HCT116 (cell line): ENCODE measurements at regions not wholly inside any gene's neighbourhood (a gene's known extent, or its start where the extent isn't known, plus 50 kb on each side); places are given as distances from the start of the nearest gene placed in this dataset.

Experiments used
- ATAC-seq: fragments of 200-7000 bp; cut with Tn5 transposase; 2 replicates; pipeline ENCODE4 v1.9.1; 2020; ENCODE audit warnings: mild to moderate bottlenecking, moderate library complexity
- BruUV-seq: library from RNA; stranded (reverse); fragments of 400-500 nt; replicated peaks from 2 replicates; lab custom pipeline; 2021; lab: Mats Ljungman, UMichigan
- CTCF ChIA-PET: fragments of 300-600 bp; sonication (Branson Sonifier 250); formaldehyde crosslinking; loops from one replicate; lab custom pipeline; 2021; ENCODE audit warnings: antibody characterized with exemption; lab: Charles Lee
- POLR2A ChIA-PET: fragments of 300-600, 350-600 bp; sonication (Branson Sonifier 250); formaldehyde crosslinking; loops from one replicate; lab custom pipeline; 2021; ENCODE audit warnings: antibody characterized with exemption; lab: Charles Lee
- RAD21 ChIA-PET, 2 experiments: fragments of 300-600 bp; sonication (Branson Sonifier 250); formaldehyde crosslinking; loops; one replicate each; lab custom pipeline; 2023; ENCODE audit warnings: low total read pairs in 2 of 2; ENCODE audit not compliant: uncharacterized antibody in 2 of 2, unreplicated experiment in 2 of 2, low non-redundant PET in 1 of 2; lab: Charles Lee
- DNase-seq: peaks from one replicate; pipeline ENCODE4 v3.0.0-alpha.2; 2010; ENCODE audit warnings: low read depth, low spot score
- H2AFZ ChIP-seq: fragments of 200-600 bp; shearing (Covaris generic), sonication (generic); 2 replicates; pipeline ENCODE4 v1.6.1; 2017; ENCODE audit warnings: low read depth, mixed run types, mixed read lengths, antibody characterized with exemption, low read length; ENCODE audit not compliant: poor library complexity, severe bottlenecking
- H3K27ac ChIP-seq: 2 replicates; pipeline ENCODE4 v1.5.1; 2012; ENCODE audit warnings: low read depth, low read length
- H3K27me3 ChIP-seq: fragments of 200-600 bp; sonication (generic); 2 replicates; pipeline ENCODE4 v1.6.1; 2016; ENCODE audit warnings: mixed run types, low read length, mixed read lengths; ENCODE audit not compliant: insufficient read depth
- H3K36me3 ChIP-seq, 2 experiments: fragments of 200-500 bp in 1 of 2; fragments of 200-600 bp in 1 of 2; sonication (Bioruptor generic) in 1 of 2; sonication (generic) in 1 of 2; 2 replicates each; pipeline versions ENCODE4 v1.5.1 to v1.6.1; 2014 to 2016; ENCODE audit warnings: low read length in 2 of 2, inconsistent platforms in 1 of 2, mixed read lengths in 1 of 2, mixed run types in 1 of 2; ENCODE audit not compliant: insufficient read depth in 2 of 2, control insufficient read depth in 1 of 2
- H3K4me1 ChIP-seq, 2 experiments: fragments of 200-600 bp in 1 of 2; sonication (generic) in 1 of 2; 2 replicates each; pipeline versions ENCODE4 v1.5.1 to v1.6.1; 2012 to 2017; ENCODE audit warnings: low read length in 2 of 2, inconsistent platforms in 1 of 2, mild to moderate bottlenecking in 1 of 2, mixed read lengths in 1 of 2, mixed run types in 1 of 2, moderate library complexity in 1 of 2; ENCODE audit not compliant: insufficient read depth in 2 of 2, control insufficient read depth in 1 of 2
- H3K4me2 ChIP-seq: fragments of 200-600 bp; sonication (generic); 2 replicates; pipeline ENCODE4 v1.6.1; 2017; ENCODE audit warnings: mixed run types, low read length, mixed read lengths
- H3K4me3 ChIP-seq, 2 experiments: fragments of 200-600 bp in 1 of 2; sonication (generic) in 1 of 2; replicated peaks in 1 of 2; 2 replicates each; pipeline ENCODE4 v1.5.1; 2011 to 2016; ENCODE audit warnings: low read length in 2 of 2, control low read depth in 1 of 2, low read depth in 1 of 2, mild to moderate bottlenecking in 1 of 2, mixed read lengths in 1 of 2, mixed run types in 1 of 2
- H3K79me2 ChIP-seq: fragments of 200-600 bp; sonication (generic); 2 replicates; pipeline ENCODE4 v1.6.1; 2017; ENCODE audit warnings: mild to moderate bottlenecking, mixed run types, low read length, moderate library complexity, mixed read lengths; ENCODE audit not compliant: insufficient read depth
- H3K9ac ChIP-seq: fragments of 200-600 bp; sonication (generic); 2 replicates; pipeline ENCODE4 v1.6.1; 2016; ENCODE audit warnings: low read length, mixed read lengths
- H3K9me2 ChIP-seq: fragments of 200-600 bp; sonication (generic), shearing (Covaris generic); 2 replicates; pipeline ENCODE4 v1.6.1; 2017; ENCODE audit warnings: mixed run types, mild to moderate bottlenecking, moderate library complexity; ENCODE audit not compliant: insufficient read depth
- H3K9me3 ChIP-seq, 2 experiments: fragments of 200-500 bp in 1 of 2; fragments of 200-600 bp in 1 of 2; sonication (Bioruptor generic) in 1 of 2; sonication (generic) in 1 of 2; 2 replicates each; pipeline ENCODE4 v1.6.1; 2014 to 2017; ENCODE audit warnings: low read length in 2 of 2, mixed read lengths in 2 of 2, inconsistent platforms in 1 of 2, low read depth in 1 of 2, mild to moderate bottlenecking in 1 of 2, mixed run types in 1 of 2, moderate library complexity in 1 of 2; ENCODE audit not compliant: control insufficient read depth in 1 of 2, insufficient read depth in 1 of 2
- H4K20me1 ChIP-seq: fragments of 200-600 bp; sonication (generic), shearing (Covaris generic); 2 replicates; pipeline ENCODE4 v1.6.1; 2017; ENCODE audit warnings: mixed run types, mild to moderate bottlenecking, moderate library complexity; ENCODE audit not compliant: insufficient read depth
- CBX3 ChIP-seq: IDR thresholded peaks from 2 replicates; pipeline ENCODE4 v1.6.1; 2012; ENCODE audit warnings: low read depth
- CEBPB ChIP-seq: IDR thresholded peaks from 2 replicates; pipeline ENCODE4 v1.6.1; 2012; ENCODE audit warnings: low read depth
- EGR1 ChIP-seq: IDR thresholded peaks from 2 replicates; pipeline ENCODE4 v1.6.1; 2012; ENCODE audit warnings: low read depth
- ELF1 ChIP-seq: IDR thresholded peaks from 2 replicates; pipeline ENCODE4 v1.6.1; 2012; ENCODE audit warnings: low read depth, borderline replicate concordance
- EZH2 ChIP-seq: fragments of 200-600 bp; sonication (generic); IDR thresholded peaks from 2 replicates; pipeline ENCODE4 v1.6.1; 2017; ENCODE audit warnings: antibody characterized with exemption, mixed run types
- EZH2phosphoT487 ChIP-seq: fragments of 200-600 bp; IDR thresholded peaks from 2 replicates; pipeline ENCODE4 v1.6.1; 2018; ENCODE audit warnings: antibody characterized with exemption, borderline replicate concordance
- FOSL1 ChIP-seq: IDR thresholded peaks from 2 replicates; pipeline ENCODE4 v1.6.1; 2012; ENCODE audit warnings: low read depth
- POLR2A ChIP-seq: IDR thresholded peaks from 2 replicates; pipeline ENCODE4 v1.7.0; 2011; ENCODE audit warnings: borderline replicate concordance; ENCODE audit not compliant: insufficient read depth, insufficient read length; ENCODE audit errors: extremely low read depth
- POLR2AphosphoS5 ChIP-seq: IDR thresholded peaks from 2 replicates; pipeline ENCODE4 v1.6.1; 2011; ENCODE audit warnings: mild to moderate bottlenecking, low read depth, low read length, moderate library complexity
- RAD21 ChIP-seq: IDR thresholded peaks from 2 replicates; pipeline ENCODE4 v1.6.1; 2012; ENCODE audit warnings: low read depth, mild to moderate bottlenecking
- SIN3A ChIP-seq: IDR thresholded peaks from 2 replicates; pipeline ENCODE4 v1.6.1; 2012; ENCODE audit warnings: low read depth
- SP1 ChIP-seq: IDR thresholded peaks from 2 replicates; pipeline ENCODE4 v1.6.1; 2012; ENCODE audit warnings: low read depth
- SRF ChIP-seq: IDR thresholded peaks from 2 replicates; pipeline ENCODE4 v1.6.1; 2012; ENCODE audit warnings: low read depth
- TCF7L2 ChIP-seq: IDR thresholded peaks from 2 replicates; pipeline ENCODE4 v1.7.0; 2011; ENCODE audit warnings: borderline replicate concordance, inconsistent platforms; ENCODE audit not compliant: insufficient read depth, insufficient read length; ENCODE audit errors: extremely low read depth
- YY1 ChIP-seq: IDR thresholded peaks from 2 replicates; pipeline ENCODE4 v1.6.1; 2011; ENCODE audit warnings: low read length, low read depth, moderate library complexity, mild to moderate bottlenecking; ENCODE audit not compliant: insufficient replicate concordance; ENCODE audit errors: extremely low read depth
- intact Hi-C: fragments of 100-400 bp; cut with micrococcal nuclease; formaldehyde crosslinking; loops from 2 replicates; pipeline ENCODE4 v1.10.0; 2022
- TF ChIP-seq, protein P1 (sequence below): IDR thresholded peaks from 2 replicates; pipeline ENCODE4 v1.6.1; 2012
- TF ChIP-seq, protein P2 (sequence below): IDR thresholded peaks from 2 replicates; pipeline ENCODE4 v1.6.1; 2012
- TF ChIP-seq, protein P3 (sequence below): IDR thresholded peaks from 2 replicates; pipeline ENCODE4 v1.6.1; 2011; ENCODE audit warnings: mild to moderate bottlenecking, low read length, moderate library complexity; ENCODE audit not compliant: insufficient replicate concordance; ENCODE audit errors: extremely low read depth

DNA sequence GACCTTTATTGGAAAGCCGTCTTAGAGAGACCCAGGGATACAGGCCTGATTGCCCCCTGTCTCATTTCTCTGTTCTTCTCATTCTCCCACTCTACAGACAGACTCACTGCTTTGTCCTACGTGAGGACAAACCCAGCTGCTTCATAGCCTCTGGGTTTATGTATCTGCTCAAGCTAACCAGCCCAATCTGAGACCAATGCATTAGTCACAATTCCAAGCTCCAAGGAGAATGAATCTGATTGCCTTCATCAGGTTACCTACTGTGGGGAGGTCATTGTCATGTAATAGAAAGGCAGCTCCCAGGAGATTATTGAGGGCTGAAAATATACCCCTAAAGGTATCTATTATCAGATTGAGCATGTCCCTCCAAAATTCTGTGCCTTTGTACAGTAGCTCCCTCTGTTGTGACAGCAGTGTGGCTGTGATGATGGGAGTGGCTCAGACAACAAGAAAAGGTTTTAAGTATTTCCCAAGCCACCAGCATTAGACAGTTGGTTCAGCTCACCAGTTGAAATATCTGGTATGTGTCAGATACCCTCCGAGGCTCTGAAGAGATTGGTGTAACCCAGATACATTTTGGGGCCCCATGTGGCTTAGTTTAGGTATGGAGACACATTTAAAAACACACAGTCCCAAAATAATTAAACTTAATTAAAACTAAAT, 123.1 kb upstream of the EEPD1 start:
- Histone ChIP-seq H3K27me3 (no peaks in the 10 kb centered on the region), H3K4me2 (no peak overlapping the region), H4K20me1 (no peaks in the 10 kb centered on the region), H3K9me3 (no peaks in the 10 kb centered on the region), H3K4me1 (no peaks in the 10 kb centered on the region), H3K79me2 (no peaks in the 10 kb centered on the region), H3K9me2 (no peaks in the 10 kb centered on the region), H3K27ac (no peak overlapping the region), H3K4me3 (no peak overlapping the region), H3K36me3 (no peaks in the 10 kb centered on the region), H2AFZ (no peak overlapping the region), H3K9ac (no peak overlapping the region)
- intact Hi-C loops, result no loop called here
- no peak for TF ChIP-seq SIN3A
- no peak for TF ChIP-seq EZH2phosphoT487
- TF ChIP-seq RAD21, result no peak
- TF ChIP-seq, protein P1, sequence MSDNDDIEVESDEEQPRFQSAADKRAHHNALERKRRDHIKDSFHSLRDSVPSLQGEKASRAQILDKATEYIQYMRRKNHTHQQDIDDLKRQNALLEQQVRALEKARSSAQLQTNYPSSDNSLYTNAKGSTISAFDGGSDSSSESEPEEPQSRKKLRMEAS, result no peak
- no peak for TF ChIP-seq CBX3
- no peak for TF ChIP-seq SRF
- no peak for TF ChIP-seq POLR2AphosphoS5
- no peak for TF ChIP-seq YY1
- TF ChIP-seq TCF7L2, result no peak
- TF ChIP-seq, protein P2, sequence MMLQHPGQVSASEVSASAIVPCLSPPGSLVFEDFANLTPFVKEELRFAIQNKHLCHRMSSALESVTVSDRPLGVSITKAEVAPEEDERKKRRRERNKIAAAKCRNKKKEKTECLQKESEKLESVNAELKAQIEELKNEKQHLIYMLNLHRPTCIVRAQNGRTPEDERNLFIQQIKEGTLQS, result no peak
- BruUV-seq, result no TSS peak
- no peak for DNase-seq
- POLR2A ChIA-PET, result no interaction called here
- CTCF ChIA-PET, result no interaction called here
- RAD21 ChIA-PET, result no interaction called here
- no peak for ATAC-seq

DNA sequence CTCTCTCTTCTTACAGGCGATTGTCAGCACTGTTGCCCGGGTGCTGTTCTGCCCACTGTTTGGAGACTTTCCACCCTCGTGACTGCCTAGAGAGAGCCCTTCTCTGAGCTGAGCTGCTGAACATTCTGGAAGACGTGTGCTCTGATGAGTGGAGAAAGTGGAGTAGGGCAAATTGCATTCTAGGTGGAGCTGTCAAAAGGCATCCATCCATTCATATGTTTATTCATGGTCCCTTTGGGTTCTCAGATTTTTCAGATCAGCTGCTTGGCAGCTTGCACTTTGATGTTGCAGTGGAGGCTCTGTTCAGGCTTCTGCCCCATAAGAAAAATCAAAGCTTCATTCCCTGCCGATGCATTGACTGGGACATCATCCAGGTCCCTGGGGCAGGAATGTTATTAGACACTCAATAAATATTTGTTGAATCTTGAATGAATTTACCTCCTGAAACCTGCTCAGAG, 120.7 kb upstream of the EEPD1 start:
- no peak overlapping the region for H3K4me3 ChIP-seq
- no peak overlapping the region for H3K9ac ChIP-seq
- DNase-seq, result no peak
- no peaks in the 10 kb centered on the region for H3K9me2 ChIP-seq
- ATAC-seq, result no peak
- H3K36me3 ChIP-seq, result no peaks in the 10 kb centered on the region
- intact Hi-C loops, result no loop called here
- no peaks in the 10 kb centered on the region for H3K79me2 ChIP-seq
- no peak overlapping the region for H2AFZ ChIP-seq
- H3K9me3 ChIP-seq, result no peaks in the 10 kb centered on the region
- BruUV-seq, result no TSS peak
- H3K27me3 ChIP-seq, result no peaks in the 10 kb centered on the region
- H3K27ac ChIP-seq, result no peak overlapping the region
- ChIA-PET CTCF (no interaction called here), POLR2A (no interaction called here), RAD21 (no interaction called here)
- no peak overlapping the region for H3K4me2 ChIP-seq
- no peaks in the 10 kb centered on the region for H3K4me1 ChIP-seq
- no peaks in the 10 kb centered on the region for H4K20me1 ChIP-seq
- TF ChIP-seq EZH2phosphoT487 (no peak), RAD21 (no peak), ELF1 (no peak), EGR1 (no peak), SP1 (no peak), EZH2 (no peak), POLR2A (no peak), CEBPB (no peak), POLR2AphosphoS5 (no peak), CBX3 (no peak), FOSL1 (no peak), SRF (no peak), TCF7L2 (no peak)
- TF ChIP-seq, protein P3, sequence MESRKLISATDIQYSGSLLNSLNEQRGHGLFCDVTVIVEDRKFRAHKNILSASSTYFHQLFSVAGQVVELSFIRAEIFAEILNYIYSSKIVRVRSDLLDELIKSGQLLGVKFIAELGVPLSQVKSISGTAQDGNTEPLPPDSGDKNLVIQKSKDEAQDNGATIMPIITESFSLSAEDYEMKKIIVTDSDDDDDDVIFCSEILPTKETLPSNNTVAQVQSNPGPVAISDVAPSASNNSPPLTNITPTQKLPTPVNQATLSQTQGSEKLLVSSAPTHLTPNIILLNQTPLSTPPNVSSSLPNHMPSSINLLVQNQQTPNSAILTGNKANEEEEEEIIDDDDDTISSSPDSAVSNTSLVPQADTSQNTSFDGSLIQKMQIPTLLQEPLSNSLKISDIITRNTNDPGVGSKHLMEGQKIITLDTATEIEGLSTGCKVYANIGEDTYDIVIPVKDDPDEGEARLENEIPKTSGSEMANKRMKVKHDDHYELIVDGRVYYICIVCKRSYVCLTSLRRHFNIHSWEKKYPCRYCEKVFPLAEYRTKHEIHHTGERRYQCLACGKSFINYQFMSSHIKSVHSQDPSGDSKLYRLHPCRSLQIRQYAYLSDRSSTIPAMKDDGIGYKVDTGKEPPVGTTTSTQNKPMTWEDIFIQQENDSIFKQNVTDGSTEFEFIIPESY, result no peak
- TF ChIP-seq, protein P2, result no peak
